Mucosa of rectum (tissue), 2 donors: ENCODE measurements at regions not wholly inside any gene's neighbourhood (a gene's known extent, or its start where the extent isn't known, plus 50 kb on each side); places are given as distances from the start of the nearest gene placed in this dataset.
"Not testable (repeated sequence)": the region's sequence is repeated elsewhere in the genome, so short reads cannot be mapped to it uniquely, and the experiment has no call there.

ENCODE experiments used
- H3K27ac ChIP-seq, 2 donors: one replicate each; pipeline ENCODE4 v1.7.0; 2013; ENCODE audit warnings: inconsistent platforms in 2 of 2, low read depth in 2 of 2, low read length in 2 of 2
- H3K27me3 ChIP-seq, 2 donors: one replicate each; pipeline ENCODE4 v1.7.0; 2013; ENCODE audit warnings: low read length in 2 of 2; ENCODE audit not compliant: control insufficient read depth in 2 of 2, insufficient read depth in 2 of 2
- H3K36me3 ChIP-seq, 2 donors: one replicate each; pipeline ENCODE4 v1.7.0; 2013; ENCODE audit warnings: low read length in 2 of 2; ENCODE audit not compliant: control insufficient read depth in 2 of 2, insufficient read depth in 2 of 2
- H3K4me1 ChIP-seq, 2 donors: one replicate each; pipeline ENCODE4 v1.7.0; 2013; ENCODE audit warnings: low read length in 2 of 2, mild to moderate bottlenecking in 1 of 2; ENCODE audit not compliant: control insufficient read depth in 2 of 2, insufficient read depth in 2 of 2
- H3K4me3 ChIP-seq, 2 donors: one replicate each; pipeline ENCODE4 v1.7.0; 2013; ENCODE audit warnings: low read length in 2 of 2
- H3K9ac ChIP-seq, 2 donors: one replicate each; pipeline ENCODE4 v1.7.0; 2013; ENCODE audit warnings: low read length in 2 of 2, low read depth in 1 of 2, mild to moderate bottlenecking in 1 of 2
- H3K9me3 ChIP-seq, 2 donors: one replicate each; pipeline ENCODE4 v1.7.0; 2013; ENCODE audit warnings: low read length in 2 of 2; ENCODE audit not compliant: control insufficient read depth in 2 of 2
- donor health status: healthy.
- donor health status: Normal muscosa, but diverticular disease.

DNA sequence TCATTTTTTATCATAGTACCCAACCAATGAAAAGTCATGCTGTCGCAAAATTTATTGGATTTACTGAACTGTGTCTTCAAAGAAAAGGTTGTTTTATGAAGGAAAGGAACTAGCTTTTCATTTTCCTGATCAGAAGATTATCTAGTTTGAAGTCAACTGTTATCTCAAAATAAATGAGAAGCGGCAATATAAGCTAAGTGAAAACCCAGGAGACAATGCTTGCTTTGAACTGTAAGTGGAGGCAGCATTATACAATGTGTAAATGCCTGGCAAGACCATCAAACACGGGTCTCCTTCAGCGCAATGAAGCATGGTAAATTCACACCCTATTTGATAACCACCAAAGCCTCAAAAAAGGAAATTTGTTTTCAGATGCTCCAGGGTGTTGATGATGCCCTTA, 134.4 kb upstream of the PTBP2 start:
- Histone ChIP-seq H3K9me3 (no peaks in the 10 kb centered on the region), H3K4me1 (no peaks in the 10 kb centered on the region), H3K4me3 (no peak overlapping the region), H3K36me3 (no peaks in the 10 kb centered on the region), H3K27ac (no peak overlapping the region), H3K27me3 (no peaks in the 10 kb centered on the region), H3K9ac (no peak overlapping the region)

DNA sequence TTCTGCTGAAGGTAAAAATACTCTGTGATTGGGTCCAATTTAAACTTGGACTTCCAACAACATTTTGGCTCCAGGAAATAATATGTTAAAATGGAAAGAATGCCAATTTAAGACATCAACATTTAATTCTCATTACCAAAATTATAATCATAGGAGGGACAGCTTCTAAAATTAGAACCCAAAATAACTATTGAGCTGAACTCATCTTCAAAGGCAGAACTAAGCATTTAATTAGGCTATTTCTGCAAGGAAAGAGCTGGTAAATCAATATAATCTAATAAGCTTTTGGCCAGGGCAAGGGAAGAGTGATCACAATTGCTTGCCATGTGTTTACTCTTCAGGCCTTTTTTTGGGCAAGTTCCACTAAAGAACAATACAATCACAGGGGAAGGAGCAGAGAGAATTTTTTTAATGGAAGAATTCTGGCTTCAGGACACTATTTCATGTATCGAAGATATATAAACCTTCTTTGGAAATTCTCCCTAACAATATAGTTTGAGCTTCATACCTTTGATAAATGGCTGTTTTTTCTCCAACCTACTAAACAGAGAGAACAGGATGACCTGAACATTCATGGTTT, 133.1 kb upstream of the PTBP2 start:
- no peak overlapping the region for H3K27ac ChIP-seq
- no peak overlapping the region for H3K4me3 ChIP-seq
- H3K9ac ChIP-seq = no peak overlapping the region
- H3K27me3 ChIP-seq = no peaks in the 10 kb centered on the region
- H3K4me1 ChIP-seq = no peaks in the 10 kb centered on the region
- H3K36me3 ChIP-seq = no peaks in the 10 kb centered on the region
- no peaks in the 10 kb centered on the region for H3K9me3 ChIP-seq

DNA sequence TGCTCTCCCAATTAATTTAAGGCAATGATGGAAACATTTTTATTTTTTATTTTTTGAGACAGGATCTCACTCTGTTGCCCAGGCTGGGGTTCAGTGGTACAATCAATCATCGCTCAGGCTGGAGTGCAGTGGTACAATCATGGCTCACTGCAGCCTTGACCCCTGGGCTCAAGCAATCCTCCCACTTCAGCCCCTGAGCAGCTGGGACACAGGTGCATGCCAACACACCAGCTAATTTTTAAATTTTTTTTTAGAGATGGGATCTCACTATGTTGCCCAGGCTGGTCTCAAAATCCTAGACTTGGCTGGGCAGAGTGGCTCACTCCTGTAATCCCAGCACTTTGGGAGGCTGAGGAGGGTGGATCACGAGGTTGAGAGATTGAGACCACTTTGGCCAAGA, 126.1 kb upstream of the PTBP2 start:
- H3K9me3 ChIP-seq, H3K9ac ChIP-seq, H3K27ac ChIP-seq, H3K27me3 ChIP-seq, H3K4me1 ChIP-seq, H3K36me3 ChIP-seq, H3K4me3 ChIP-seq: not testable (repeated sequence)

DNA sequence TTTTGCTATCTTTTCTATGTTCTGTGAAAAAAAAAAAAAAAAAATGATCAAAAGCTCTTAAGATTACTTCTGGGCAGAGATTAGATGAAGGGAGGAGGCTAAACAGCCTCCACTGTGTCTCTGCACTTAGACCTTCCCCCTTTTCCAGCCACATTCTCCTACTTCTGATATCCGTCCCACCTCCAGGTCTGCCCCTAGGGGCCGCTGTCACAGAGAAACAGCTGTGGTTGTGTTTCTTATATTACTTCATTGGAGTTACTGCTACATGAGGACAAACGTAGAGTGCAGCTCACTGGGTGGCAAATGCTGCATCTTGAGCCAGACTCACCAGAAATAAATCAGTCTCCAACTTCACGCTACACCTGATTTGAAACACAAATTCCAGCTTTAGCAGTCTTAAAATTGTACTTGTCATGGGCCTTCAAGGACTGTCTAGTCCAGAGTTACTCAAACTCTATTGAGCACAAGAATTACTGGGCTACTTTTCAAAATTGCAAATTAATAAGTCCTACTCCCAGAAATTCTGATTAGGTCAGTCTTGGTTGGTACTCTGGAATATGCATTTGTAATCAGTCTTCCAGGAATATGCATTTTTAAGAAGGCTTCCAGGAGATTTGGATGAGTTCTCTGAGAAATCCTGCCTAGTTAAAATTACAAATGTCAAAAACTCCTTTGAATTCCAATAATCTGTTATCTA, 125.2 kb upstream of the PTBP2 start:
- Histone ChIP-seq H3K36me3 (no peaks in the 10 kb centered on the region), H3K9ac (no peak overlapping the region), H3K4me3 (no peak overlapping the region), H3K27ac (no peak overlapping the region), H3K9me3 (no peaks in the 10 kb centered on the region), H3K4me1 (no peaks in the 10 kb centered on the region), H3K27me3 (no peaks in the 10 kb centered on the region)

DNA sequence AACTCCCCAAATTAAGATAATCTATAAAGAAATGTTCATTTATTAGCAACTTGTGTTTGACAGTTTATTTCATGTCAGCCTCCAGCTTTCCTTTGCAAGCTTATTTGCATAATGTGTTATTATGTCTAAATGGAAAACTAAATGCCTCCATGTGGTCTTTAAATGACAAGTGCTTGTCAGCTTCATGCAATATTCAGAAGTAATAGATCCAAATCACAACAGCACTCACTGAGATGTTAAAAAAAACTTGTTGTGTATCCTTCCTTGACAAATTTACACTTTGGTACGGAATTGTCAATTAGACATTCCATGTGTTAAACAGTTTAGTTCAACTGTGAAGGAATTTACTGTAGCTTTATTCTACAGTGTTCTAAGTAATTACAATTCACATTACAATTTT, 124.4 kb upstream of the PTBP2 start:
- no peaks in the 10 kb centered on the region for H3K36me3 ChIP-seq
- no peaks in the 10 kb centered on the region for H3K27me3 ChIP-seq
- H3K4me1 ChIP-seq = no peaks in the 10 kb centered on the region
- H3K9me3 ChIP-seq = no peaks in the 10 kb centered on the region
- no peak overlapping the region for H3K4me3 ChIP-seq
- no peak overlapping the region for H3K9ac ChIP-seq
- no peak overlapping the region for H3K27ac ChIP-seq

DNA sequence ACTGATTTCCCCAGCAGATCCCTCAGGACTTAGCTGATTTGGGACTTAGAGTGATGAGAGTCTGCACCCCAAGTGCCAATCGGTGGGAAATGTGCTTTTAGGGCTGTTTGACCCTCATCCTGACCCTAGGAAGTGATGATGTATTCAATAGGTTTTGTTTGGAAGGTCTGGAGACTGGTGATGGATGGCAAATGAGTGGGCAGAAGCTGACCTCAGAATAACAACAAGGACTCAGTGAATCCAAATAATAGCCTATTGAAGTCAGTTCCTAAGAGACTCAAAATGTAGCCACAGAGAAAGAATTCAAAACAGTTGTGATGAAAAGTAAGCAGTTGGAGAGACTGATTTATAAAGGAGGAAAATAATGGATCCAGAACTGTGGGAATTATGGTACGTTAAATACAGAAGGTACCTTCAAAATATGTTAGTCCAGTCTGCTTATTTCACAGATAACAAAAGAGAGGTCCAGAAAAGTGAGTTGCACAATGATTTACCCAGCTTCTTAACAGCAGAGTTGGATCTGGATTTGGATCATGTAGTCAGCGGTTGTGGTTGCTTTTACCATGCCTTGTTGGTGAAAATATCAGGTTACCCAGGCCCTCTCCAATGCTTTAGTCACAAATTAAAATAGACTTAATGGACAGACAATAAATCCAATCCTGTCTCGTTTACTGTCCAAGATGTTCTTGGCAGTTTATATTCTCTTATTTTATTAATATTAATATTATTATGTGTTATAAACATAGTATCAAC, 123.0 kb upstream of the PTBP2 start:
- H3K4me3 ChIP-seq = no peak overlapping the region
- no peaks in the 10 kb centered on the region for H3K9me3 ChIP-seq
- H3K27me3 ChIP-seq = no peaks in the 10 kb centered on the region
- no peak overlapping the region for H3K27ac ChIP-seq
- H3K9ac ChIP-seq = no peak overlapping the region
- H3K4me1 ChIP-seq = no peaks in the 10 kb centered on the region
- H3K36me3 ChIP-seq = no peaks in the 10 kb centered on the region

DNA sequence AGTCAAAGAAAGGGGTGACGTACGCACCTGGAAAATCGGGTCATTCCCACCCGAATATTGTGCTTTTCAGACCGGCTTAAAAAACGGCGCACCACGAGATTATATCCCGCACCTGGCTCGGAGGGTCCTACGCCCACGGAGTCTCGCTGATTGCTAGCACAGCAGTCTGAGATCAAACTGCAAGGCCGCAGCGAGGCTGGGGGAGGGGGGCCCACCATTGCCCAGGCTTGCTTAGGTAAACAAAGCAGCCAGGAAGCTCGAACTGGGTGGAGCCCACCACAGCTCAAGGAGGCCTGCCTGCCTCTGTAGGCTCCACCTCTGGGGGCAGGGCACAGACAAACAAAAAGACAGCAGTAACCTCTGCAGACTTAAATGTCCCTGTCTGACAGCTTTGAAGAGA, 117.0 kb upstream of the PTBP2 start:
- H3K4me1 ChIP-seq, H3K9ac ChIP-seq, H3K4me3 ChIP-seq, H3K27me3 ChIP-seq, H3K27ac ChIP-seq, H3K36me3 ChIP-seq, H3K9me3 ChIP-seq: not testable (repeated sequence)

DNA sequence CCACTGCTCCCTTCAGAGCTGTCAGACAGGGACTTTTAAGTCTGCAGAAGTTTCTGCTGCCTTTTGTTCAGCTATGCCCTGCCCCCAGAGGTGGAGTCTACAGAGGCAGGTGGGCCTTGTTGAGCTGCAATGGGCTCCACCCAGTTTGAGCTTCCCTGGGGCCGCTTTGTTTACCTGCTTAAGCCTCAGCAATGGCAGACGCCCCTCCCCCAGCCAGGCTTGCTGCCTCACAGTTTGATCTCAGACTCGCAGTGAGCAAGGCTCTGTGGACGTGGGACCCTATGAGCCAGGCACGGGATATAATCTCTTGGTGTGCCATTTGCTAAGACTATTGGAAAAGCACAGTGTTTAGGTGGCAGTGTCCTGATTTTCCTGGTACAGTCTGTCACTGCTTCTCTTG, 104.2 kb upstream of the PTBP2 start:
- H3K4me1 ChIP-seq, H3K9me3 ChIP-seq, H3K9ac ChIP-seq, H3K36me3 ChIP-seq, H3K27me3 ChIP-seq, H3K4me3 ChIP-seq, H3K27ac ChIP-seq: not testable (repeated sequence)

DNA sequence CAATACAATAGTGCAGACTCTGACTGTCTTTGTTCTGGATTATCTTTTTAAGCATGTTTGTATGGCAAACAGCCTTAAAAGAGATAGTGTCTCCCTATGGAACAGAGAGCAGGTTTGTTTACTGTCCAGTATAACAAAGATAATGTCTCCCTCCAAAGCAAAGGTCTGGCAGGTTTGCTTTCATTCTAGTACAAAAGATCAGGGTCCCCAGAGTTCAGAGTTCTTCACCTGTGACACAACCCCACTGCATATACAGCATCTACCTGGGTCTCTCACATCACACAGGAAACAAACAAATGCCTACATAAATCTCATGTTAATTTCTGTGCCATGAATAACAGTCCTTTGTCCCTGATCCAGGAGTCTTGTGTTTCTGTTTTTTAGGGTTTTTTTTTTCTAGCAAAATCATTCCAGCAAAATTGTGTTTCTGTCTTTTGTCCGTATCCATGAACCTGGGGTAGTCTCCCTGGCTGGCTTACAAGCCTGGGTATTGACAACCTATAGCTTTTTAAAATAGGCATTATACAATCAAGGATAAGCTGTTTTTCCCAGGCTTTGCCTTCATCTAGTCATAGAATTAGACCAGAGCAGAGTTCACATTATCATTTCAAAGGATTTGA, 89.4 kb upstream of the PTBP2 start:
- Histone ChIP-seq H3K9me3 (no peaks in the 10 kb centered on the region), H3K27ac (no peak overlapping the region), H3K27me3 (no peaks in the 10 kb centered on the region), H3K36me3 (no peaks in the 10 kb centered on the region), H3K9ac (no peak overlapping the region), H3K4me3 (no peak overlapping the region), H3K4me1 (no peaks in the 10 kb centered on the region)

DNA sequence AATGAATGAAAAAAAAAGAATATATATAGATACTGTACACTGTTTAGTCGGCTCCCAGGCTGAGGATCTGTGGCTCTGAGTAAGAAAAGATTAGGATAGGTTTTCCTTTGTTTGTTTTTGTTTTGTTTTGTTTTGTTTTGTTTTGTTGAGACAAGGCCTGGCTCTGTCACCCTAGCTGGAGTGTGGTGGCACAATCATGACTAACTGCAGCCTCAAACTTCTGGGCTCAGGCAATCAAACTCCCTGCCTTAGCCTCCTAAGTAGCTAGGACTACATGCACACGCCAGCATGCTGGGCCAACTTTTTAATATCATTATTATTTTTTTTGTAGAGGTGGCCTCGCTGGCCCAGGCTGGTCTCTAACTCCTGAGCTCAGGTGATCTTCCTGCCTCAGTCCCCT, 87.9 kb upstream of the PTBP2 start:
- Histone ChIP-seq H3K27ac (no peak overlapping the region), H3K4me1 (no peaks in the 10 kb centered on the region), H3K9me3 (no peaks in the 10 kb centered on the region), H3K27me3 (no peaks in the 10 kb centered on the region), H3K36me3 (no peaks in the 10 kb centered on the region), H3K4me3 (no peak overlapping the region), H3K9ac (no peak overlapping the region)
